K562 (cell line): ENCODE measurements at regions not wholly inside any gene's neighbourhood (a gene's known extent, or its start where the extent isn't known, plus 50 kb on each side); places are given as distances from the start of the nearest gene placed in this dataset.

Experiments used
- ATAC-seq: fragments of 200-7000 bp; cut with Tn5 transposase; 3 replicates; pipeline ENCODE4 v1.9.1; 2020; ENCODE audit warnings: moderate library complexity
- BruUV-seq: library from RNA; stranded (reverse); fragments of 400-500 nt; replicated peaks from 2 replicates; lab custom pipeline; 2021; lab: Mats Ljungman, UMichigan
- CTCF ChIA-PET: fragments of 300-600 bp; formaldehyde crosslinking; extraction: SDS; loops from one replicate; lab custom pipeline; 2021; ENCODE audit warnings: low intra/inter-chr PET ratio; lab: Yijun Ruan, JAX
- POLR2A ChIA-PET: fragments of 300-600, 350-650 bp; sonication (Branson Sonifier 250); formaldehyde crosslinking; extraction: SDS; loops from one replicate; lab custom pipeline; 2021; ENCODE audit warnings: antibody characterized with exemption, inconsistent platforms; lab: Yijun Ruan, JAX
- DNase-seq, 4 experiments: peaks; one replicate each; pipeline versions ENCODE4 v3.0.0 to v3.0.0-alpha.2; 2011 to 2018; ENCODE audit warnings: low spot score in 3 of 4, mixed read lengths in 3 of 4; ENCODE audit errors: extremely low read depth in 1 of 4
- FAIRE-seq: peaks from 2 replicates; lab custom pipeline; 2011; peaks lifted over from hg19 to GRCh38; lab: Jason Lieb, UNC
- H2AFZ ChIP-seq: 2 replicates; pipeline ENCODE4 v1.6.0; 2011; ENCODE audit warnings: low read depth, low read length, control low read depth, inconsistent platforms
- H3K27ac ChIP-seq: fragments of 200-600 bp; 3 replicates; pipeline ENCODE4 v1.8.0; 2011; ENCODE audit warnings: low read depth, mild to moderate bottlenecking, control low read depth, inconsistent platforms, low read length, moderate library complexity, mixed read lengths; ENCODE audit errors: extremely low read depth
- H3K27me3 ChIP-seq, 2 experiments: fragments of 300-600 bp in 1 of 2; 2 replicates in 1 of 2; 3 replicates in 1 of 2; pipeline versions ENCODE4 v1.6.0 to v1.8.0; 2011; ENCODE audit warnings: inconsistent platforms in 2 of 2, low read length in 2 of 2, mild to moderate bottlenecking in 1 of 2, mixed read lengths in 1 of 2, moderate library complexity in 1 of 2; ENCODE audit not compliant: control insufficient read depth in 2 of 2, insufficient read depth in 2 of 2
- H3K36me3 ChIP-seq: fragments of 300-600 bp; 3 replicates; pipeline ENCODE4 v1.8.0; 2011; ENCODE audit warnings: mild to moderate bottlenecking, low read length, inconsistent platforms; ENCODE audit not compliant: control insufficient read depth, insufficient read depth
- H3K4me1 ChIP-seq, 2 experiments: fragments of 200-600 bp in 1 of 2; replicated peaks in 1 of 2; 2 replicates in 1 of 2; 3 replicates in 1 of 2; pipeline versions ENCODE4 v1.5.1 to v1.8.0; 2011; ENCODE audit warnings: inconsistent platforms in 2 of 2, low read length in 2 of 2, mild to moderate bottlenecking in 1 of 2, mixed read lengths in 1 of 2, moderate library complexity in 1 of 2; ENCODE audit not compliant: control insufficient read depth in 2 of 2, insufficient read depth in 2 of 2
- H3K4me2 ChIP-seq: 2 replicates; pipeline ENCODE4 v1.6.1; 2011; ENCODE audit warnings: low read length, control low read depth, inconsistent platforms, mixed read lengths; ENCODE audit not compliant: insufficient read depth
- H3K4me3 ChIP-seq: fragments of 200-600 bp; sonication (generic), shearing (Covaris generic); 2 replicates; pipeline ENCODE4 v1.5.1; 2016; ENCODE audit warnings: control low read depth, inconsistent platforms
- H3K79me2 ChIP-seq: fragments of 200-600 bp; 3 replicates; pipeline ENCODE4 v1.8.0; 2011; ENCODE audit warnings: low read length, inconsistent platforms; ENCODE audit not compliant: control insufficient read depth, insufficient read depth
- H3K9ac ChIP-seq, 2 experiments: 2 replicates each; pipeline versions ENCODE4 v1.6.0 to v1.6.1; 2011; ENCODE audit warnings: low read depth in 2 of 2, low read length in 2 of 2, control low read depth in 1 of 2, inconsistent platforms in 1 of 2, mild to moderate bottlenecking in 1 of 2, mixed read lengths in 1 of 2; ENCODE audit not compliant: insufficient read depth in 1 of 2
- H3K9me1 ChIP-seq: one replicate; pipeline ENCODE4 v1.6.0; 2011; ENCODE audit warnings: inconsistent platforms, mild to moderate bottlenecking, low read length, moderate library complexity; ENCODE audit not compliant: control insufficient read depth, insufficient read depth
- H3K9me3 ChIP-seq: replicated peaks from 2 replicates; pipeline ENCODE4 v1.5.1; 2011; ENCODE audit warnings: low read depth, low read length, inconsistent platforms; ENCODE audit not compliant: control insufficient read depth, insufficient read depth
- H4K20me1 ChIP-seq: replicated peaks from 2 replicates; pipeline ENCODE4 v1.6.1; 2011; ENCODE audit warnings: low read length, inconsistent platforms, mixed read lengths; ENCODE audit not compliant: control insufficient read depth, insufficient read depth
- CBX5 ChIP-seq: IDR thresholded peaks from 2 replicates; pipeline ENCODE4 v1.6.1; 2014; ENCODE audit warnings: low read depth, borderline replicate concordance
- FOXJ3 ChIP-seq: sonication (generic); formaldehyde crosslinking; IDR thresholded peaks from 2 replicates; pipeline ENCODE4 v1.4.0; 2020; ENCODE audit warnings: mild to moderate bottlenecking, missing genetic modification reagents
- RCOR1 ChIP-seq, 2 experiments: IDR thresholded peaks; 2 replicates each; pipeline ENCODE4 v1.6.1; 2012; ENCODE audit warnings: low read depth in 2 of 2, low read length in 2 of 2, borderline replicate concordance in 1 of 2, improper control_type of control experiment in 1 of 2
- ZC3H8 ChIP-seq: fragments of 450-650 bp; IDR thresholded peaks from 2 replicates; pipeline ENCODE4 v1.6.1; 2017
- ZFP30 ChIP-seq: fragments of 250-450 bp; sonication (Bioruptor Pico); IDR thresholded peaks from 2 replicates; pipeline ENCODE4 v1.8.0; 2022; ENCODE audit warnings: moderate library complexity, mild to moderate bottlenecking, inconsistent platforms, borderline replicate concordance
- WGBS: fragments of 100-300 bp; shearing (Covaris generic); methylation state at CpG from one replicate; pipeline ENCODE4 v1.1.6; 2016; ENCODE audit warnings: low coverage, mixed read lengths; ENCODE audit not compliant: insufficient coverage; ENCODE audit errors: missing lambda C conversion rate; 5-methylcytosine and 5-hydroxymethylcytosine counted together
- in situ Hi-C: fragments of 300-500 bp; cut with MboI; formaldehyde crosslinking; loops from 4 replicates; pipeline ENCODE4 v1.15.0; 2018; ENCODE audit warnings: inconsistent platforms, mixed read lengths
- intact Hi-C: fragments of 100-400 bp; cut with micrococcal nuclease; formaldehyde crosslinking; loops from 2 replicates; pipeline ENCODE4 v1.14.2; 2022
- TF ChIP-seq, protein P1 (sequence below), 2 experiments: fragments of 450-650 bp; IDR thresholded peaks; 2 replicates each; pipeline ENCODE4 v1.6.1; 2018; ENCODE audit warnings: mild to moderate bottlenecking in 2 of 2, low read depth in 1 of 2; ENCODE audit not compliant: partially characterized antibody in 2 of 2
- TF ChIP-seq, protein P2 (sequence below): sonication (generic); formaldehyde crosslinking; IDR thresholded peaks from 2 replicates; pipeline ENCODE4 v1.8.1; 2023; ENCODE audit warnings: mild to moderate bottlenecking, missing genetic modification reagents
- TF ChIP-seq, protein P3 (sequence below), 2 experiments: fragments of 450-650 bp in 1 of 2; IDR thresholded peaks; 2 replicates each; pipeline ENCODE4 v1.6.1; 2011 to 2017; ENCODE audit warnings: low read depth in 2 of 2, antibody characterized with exemption in 1 of 2, borderline replicate concordance in 1 of 2, low read length in 1 of 2, mild to moderate bottlenecking in 1 of 2, mixed read lengths in 1 of 2; ENCODE audit not compliant: control insufficient read depth in 1 of 2
- TF ChIP-seq, protein P4 (sequence below): fragments of 250-450 bp; sonication (Bioruptor Pico); IDR thresholded peaks from 2 replicates; pipeline ENCODE4 v1.8.0; 2022; ENCODE audit warnings: moderate library complexity, mild to moderate bottlenecking, inconsistent platforms

DNA sequence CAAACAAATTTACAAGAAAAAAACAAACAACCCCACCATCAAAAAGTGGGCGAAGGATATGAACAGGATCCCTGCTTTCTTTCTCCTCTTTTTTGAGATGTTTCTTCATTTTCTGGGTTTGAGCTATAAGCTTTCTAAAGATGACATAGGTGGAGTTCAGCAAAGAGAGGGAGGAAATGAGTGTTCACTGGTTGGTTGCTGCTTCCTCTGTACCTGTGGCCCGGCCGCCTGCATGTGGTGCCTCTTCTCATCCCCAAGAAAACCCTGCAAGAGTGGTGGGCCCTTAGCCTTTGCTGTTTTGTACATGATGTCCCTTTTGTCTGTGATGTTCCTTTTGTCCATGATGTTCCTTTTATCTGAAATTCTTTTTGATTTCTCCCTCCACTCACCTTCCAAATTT lies 178.4 kb upstream of the SERP2 start (continued):
- TF ChIP-seq, protein P1, sequence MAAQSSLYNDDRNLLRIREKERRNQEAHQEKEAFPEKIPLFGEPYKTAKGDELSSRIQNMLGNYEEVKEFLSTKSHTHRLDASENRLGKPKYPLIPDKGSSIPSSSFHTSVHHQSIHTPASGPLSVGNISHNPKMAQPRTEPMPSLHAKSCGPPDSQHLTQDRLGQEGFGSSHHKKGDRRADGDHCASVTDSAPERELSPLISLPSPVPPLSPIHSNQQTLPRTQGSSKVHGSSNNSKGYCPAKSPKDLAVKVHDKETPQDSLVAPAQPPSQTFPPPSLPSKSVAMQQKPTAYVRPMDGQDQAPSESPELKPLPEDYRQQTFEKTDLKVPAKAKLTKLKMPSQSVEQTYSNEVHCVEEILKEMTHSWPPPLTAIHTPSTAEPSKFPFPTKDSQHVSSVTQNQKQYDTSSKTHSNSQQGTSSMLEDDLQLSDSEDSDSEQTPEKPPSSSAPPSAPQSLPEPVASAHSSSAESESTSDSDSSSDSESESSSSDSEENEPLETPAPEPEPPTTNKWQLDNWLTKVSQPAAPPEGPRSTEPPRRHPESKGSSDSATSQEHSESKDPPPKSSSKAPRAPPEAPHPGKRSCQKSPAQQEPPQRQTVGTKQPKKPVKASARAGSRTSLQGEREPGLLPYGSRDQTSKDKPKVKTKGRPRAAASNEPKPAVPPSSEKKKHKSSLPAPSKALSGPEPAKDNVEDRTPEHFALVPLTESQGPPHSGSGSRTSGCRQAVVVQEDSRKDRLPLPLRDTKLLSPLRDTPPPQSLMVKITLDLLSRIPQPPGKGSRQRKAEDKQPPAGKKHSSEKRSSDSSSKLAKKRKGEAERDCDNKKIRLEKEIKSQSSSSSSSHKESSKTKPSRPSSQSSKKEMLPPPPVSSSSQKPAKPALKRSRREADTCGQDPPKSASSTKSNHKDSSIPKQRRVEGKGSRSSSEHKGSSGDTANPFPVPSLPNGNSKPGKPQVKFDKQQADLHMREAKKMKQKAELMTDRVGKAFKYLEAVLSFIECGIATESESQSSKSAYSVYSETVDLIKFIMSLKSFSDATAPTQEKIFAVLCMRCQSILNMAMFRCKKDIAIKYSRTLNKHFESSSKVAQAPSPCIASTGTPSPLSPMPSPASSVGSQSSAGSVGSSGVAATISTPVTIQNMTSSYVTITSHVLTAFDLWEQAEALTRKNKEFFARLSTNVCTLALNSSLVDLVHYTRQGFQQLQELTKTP (IDR thresholded peaks at IDR 0.05; ENCODE audit: low read depth in 1 of 2, partially characterized antibody in 2 of 2), result no peak
- TF ChIP-seq, protein P2, sequence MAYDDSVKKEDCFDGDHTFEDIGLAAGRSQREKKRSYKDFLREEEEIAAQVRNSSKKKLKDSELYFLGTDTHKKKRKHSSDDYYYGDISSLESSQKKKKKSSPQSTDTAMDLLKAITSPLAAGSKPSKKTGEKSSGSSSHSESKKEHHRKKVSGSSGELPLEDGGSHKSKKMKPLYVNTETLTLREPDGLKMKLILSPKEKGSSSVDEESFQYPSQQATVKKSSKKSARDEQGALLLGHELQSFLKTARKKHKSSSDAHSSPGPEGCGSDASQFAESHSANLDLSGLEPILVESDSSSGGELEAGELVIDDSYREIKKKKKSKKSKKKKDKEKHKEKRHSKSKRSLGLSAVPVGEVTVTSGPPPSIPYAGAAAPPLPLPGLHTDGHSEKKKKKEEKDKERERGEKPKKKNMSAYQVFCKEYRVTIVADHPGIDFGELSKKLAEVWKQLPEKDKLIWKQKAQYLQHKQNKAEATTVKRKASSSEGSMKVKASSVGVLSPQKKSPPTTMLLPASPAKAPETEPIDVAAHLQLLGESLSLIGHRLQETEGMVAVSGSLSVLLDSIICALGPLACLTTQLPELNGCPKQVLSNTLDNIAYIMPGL (CRISPR knock-in tag), result no peak

DNA sequence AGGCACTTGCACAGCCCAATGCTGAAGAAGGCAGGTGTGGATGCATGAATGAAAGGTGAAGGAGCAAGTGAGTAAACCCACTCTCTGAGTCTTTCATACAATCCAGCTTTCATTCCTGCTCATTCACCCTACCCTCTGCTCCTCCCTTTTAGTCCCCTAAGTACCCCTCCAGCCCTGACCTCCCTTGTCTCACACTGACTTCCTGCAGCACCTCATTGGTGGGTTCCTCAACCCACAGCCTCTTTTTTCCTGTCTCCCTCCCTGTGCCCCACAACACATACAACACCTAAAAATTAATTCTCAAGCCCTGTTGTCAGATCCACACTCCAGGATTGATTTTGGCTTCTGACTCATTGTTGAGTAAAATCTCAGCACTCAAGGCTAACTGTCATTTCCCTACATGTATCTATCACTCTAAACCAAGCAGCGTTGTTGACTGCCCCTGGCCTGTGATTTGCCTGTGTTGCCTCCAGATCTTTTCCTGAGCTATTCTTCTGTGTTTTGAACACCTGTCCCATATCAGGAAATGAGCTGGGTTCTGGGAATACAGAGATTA lies 177.3 kb upstream of the SERP2 start:
- 0% methylated on average over 1 of the region's 1 CpG for WGBS
- FAIRE-seq, result no peak
- no peaks in the 10 kb centered on the region for H3K9me3 ChIP-seq
- no peaks in the 10 kb centered on the region for H3K79me2 ChIP-seq
- H3K36me3 ChIP-seq, result no peaks in the 10 kb centered on the region
- H3K9ac ChIP-seq, result no peak overlapping the region
- ChIA-PET CTCF (no interaction called here), POLR2A (no interaction called here)
- peaks cover 0 to 4% of the 10 kb centered on the region in 2 experiments; a peak in 1 of 5 replicates for H3K27me3 ChIP-seq
- H3K4me3 ChIP-seq, result no peak overlapping the region
- no peak for ATAC-seq
- BruUV-seq, result no TSS peak
- H2AFZ ChIP-seq, result no peak overlapping the region
- intact Hi-C loops, result no loop called here
- in situ Hi-C loops, result loop anchor here (25.0 kb wide), 1 partner anchor 284 kb away; no protein-coding TSS in a partner anchor
- no peaks in the 10 kb centered on the region for H4K20me1 ChIP-seq
- DNase-seq, result no peak
- H3K27ac ChIP-seq, result no peak overlapping the region
- no peak overlapping the region for H3K4me2 ChIP-seq
- no peaks in the 10 kb centered on the region for H3K9me1 ChIP-seq
- no peaks in the 10 kb centered on the region for H3K4me1 ChIP-seq
- TF ChIP-seq CBX5 (no peak), FOXJ3 (no peak), RCOR1 (IDR thresholded peaks at IDR 0.05; ENCODE audit: borderline replicate concordance in 1 of 2, low read depth in 2 of 2, low read length in 2 of 2) (no peak), ZFP30 (no peak), ZC3H8 (no peak)
- TF ChIP-seq, protein P3, sequence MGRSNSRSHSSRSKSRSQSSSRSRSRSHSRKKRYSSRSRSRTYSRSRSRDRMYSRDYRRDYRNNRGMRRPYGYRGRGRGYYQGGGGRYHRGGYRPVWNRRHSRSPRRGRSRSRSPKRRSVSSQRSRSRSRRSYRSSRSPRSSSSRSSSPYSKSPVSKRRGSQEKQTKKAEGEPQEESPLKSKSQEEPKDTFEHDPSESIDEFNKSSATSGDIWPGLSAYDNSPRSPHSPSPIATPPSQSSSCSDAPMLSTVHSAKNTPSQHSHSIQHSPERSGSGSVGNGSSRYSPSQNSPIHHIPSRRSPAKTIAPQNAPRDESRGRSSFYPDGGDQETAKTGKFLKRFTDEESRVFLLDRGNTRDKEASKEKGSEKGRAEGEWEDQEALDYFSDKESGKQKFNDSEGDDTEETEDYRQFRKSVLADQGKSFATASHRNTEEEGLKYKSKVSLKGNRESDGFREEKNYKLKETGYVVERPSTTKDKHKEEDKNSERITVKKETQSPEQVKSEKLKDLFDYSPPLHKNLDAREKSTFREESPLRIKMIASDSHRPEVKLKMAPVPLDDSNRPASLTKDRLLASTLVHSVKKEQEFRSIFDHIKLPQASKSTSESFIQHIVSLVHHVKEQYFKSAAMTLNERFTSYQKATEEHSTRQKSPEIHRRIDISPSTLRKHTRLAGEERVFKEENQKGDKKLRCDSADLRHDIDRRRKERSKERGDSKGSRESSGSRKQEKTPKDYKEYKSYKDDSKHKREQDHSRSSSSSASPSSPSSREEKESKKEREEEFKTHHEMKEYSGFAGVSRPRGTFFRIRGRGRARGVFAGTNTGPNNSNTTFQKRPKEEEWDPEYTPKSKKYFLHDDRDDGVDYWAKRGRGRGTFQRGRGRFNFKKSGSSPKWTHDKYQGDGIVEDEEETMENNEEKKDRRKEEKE (IDR thresholded peaks at IDR 0.05; ENCODE audit: borderline replicate concordance in 1 of 2, control insufficient read depth in 1 of 2, low read depth in 2 of 2, low read length in 1 of 2), result no peak
- TF ChIP-seq, protein P4, sequence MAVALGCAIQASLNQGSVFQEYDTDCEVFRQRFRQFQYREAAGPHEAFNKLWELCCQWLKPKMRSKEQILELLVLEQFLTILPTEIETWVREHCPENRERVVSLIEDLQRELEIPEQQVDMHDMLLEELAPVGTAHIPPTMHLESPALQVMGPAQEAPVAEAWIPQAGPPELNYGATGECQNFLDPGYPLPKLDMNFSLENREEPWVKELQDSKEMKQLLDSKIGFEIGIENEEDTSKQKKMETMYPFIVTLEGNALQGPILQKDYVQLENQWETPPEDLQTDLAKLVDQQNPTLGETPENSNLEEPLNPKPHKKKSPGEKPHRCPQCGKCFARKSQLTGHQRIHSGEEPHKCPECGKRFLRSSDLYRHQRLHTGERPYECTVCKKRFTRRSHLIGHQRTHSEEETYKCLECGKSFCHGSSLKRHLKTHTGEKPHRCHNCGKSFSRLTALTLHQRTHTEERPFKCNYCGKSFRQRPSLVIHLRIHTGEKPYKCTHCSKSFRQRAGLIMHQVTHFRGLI, result no peak
